ENCODE measurements at regions not wholly inside any gene's neighbourhood (a gene's known extent, or its start where the extent isn't known, plus 50 kb on each side); places are given as distances from the start of the nearest gene placed in this dataset.
"Not testable (repeated sequence)": the region's sequence is repeated elsewhere in the genome, so short reads cannot be mapped to it uniquely, and the experiment has no call there.

- intact Hi-C loops (cut with DNase I) = no loop called here
- no peak for ATAC-seq
- DNase-seq = no peak
Observed at GRCh38 chr9:90070931-90071660, 466.3 kb downstream of the GADD45G start.

- ATAC-seq (no peak), DNase-seq (no peak)
- intact Hi-C loops (cut with DNase I) = no loop called here
Observed at GRCh38 chr9:90073186-90073945, 468.6 kb downstream of the GADD45G start.

- ATAC-seq (no peak), DNase-seq (no peak)
- intact Hi-C loops (cut with DNase I) = no loop called here
Observed at GRCh38 chr9:90074316-90074962, 469.6 kb downstream of the GADD45G start.

- ATAC-seq; DNase-seq; intact Hi-C loops (cut with DNase I): not testable (repeated sequence)
Observed at GRCh38 chr9:90077598-90077997, 472.8 kb downstream of the GADD45G start.

- intact Hi-C loops (cut with DNase I) = no loop called here
- ATAC-seq = no peak
Observed at GRCh38 chr9:90078988-90079421, 474.2 kb downstream of the GADD45G start.

GRCh38 chr9:90085633-90086032, 480.8 kb downstream of the GADD45G start:
- no peak for ATAC-seq
- intact Hi-C loops (cut with DNase I) = no loop called here
- no peak for DNase-seq

More at GRCh38 chr9:90078988-90079421, 474.2 kb downstream of the GADD45G start:
- no peak for DNase-seq

GRCh38 chr9:90086101-90086511, 481.3 kb downstream of the GADD45G start:
- DNase-seq = peak; percentile 32
- intact Hi-C loops (cut with DNase I) = no loop called here
- ATAC-seq = peak in 1 of 2 donors; percentile 64

- intact Hi-C loops (cut with DNase I) = no loop called here
- DNase-seq = no peak
- no peak for ATAC-seq
Observed at GRCh38 chr9:90088434-90088833, 483.6 kb downstream of the GADD45G start.

GRCh38 chr9:90088856-90089255, 484.0 kb downstream of the GADD45G start:
- ATAC-seq (no peak), DNase-seq (no peak)
- intact Hi-C loops (cut with DNase I) = no loop called here

- DNase-seq (no peak), ATAC-seq (no peak)
- intact Hi-C loops (cut with DNase I) = loop anchor here (10.0 kb wide), 4 partner anchors 86 to 336 kb away; no protein-coding TSS in a partner anchor
Observed at GRCh38 chr9:90090997-90091396, 486.2 kb downstream of the GADD45G start.

GRCh38 chr9:90092508-90092907, 487.7 kb downstream of the GADD45G start:
- intact Hi-C loops (cut with DNase I) = loop anchor here (10.0 kb wide), 4 partner anchors 88 to 338 kb away; no protein-coding TSS in a partner anchor
- DNase-seq (no peak), ATAC-seq (no peak)

- peak in 1 of 2 donors; percentile 19 for ATAC-seq
- intact Hi-C loops (cut with DNase I) = loop anchor here (2.0 to 10.0 kb wide), 6 partner anchors 91 to 363 kb away; no protein-coding TSS in a partner anchor
- DNase-seq = no peak
Observed at GRCh38 chr9:90095682-90096081, 490.9 kb downstream of the GADD45G start.

- peak; percentile 48 for DNase-seq
- ATAC-seq = no peak
- intact Hi-C loops (cut with DNase I) = loop anchor here (2.0 to 10.0 kb wide), 6 partner anchors 92 to 365 kb away; no protein-coding TSS in a partner anchor
Observed at GRCh38 chr9:90097237-90097636, 492.4 kb downstream of the GADD45G start.

- DNase-seq = no peak
- intact Hi-C loops (cut with DNase I) = loop anchor here (5.0 to 10.0 kb wide), 5 partner anchors 94 to 366 kb away; no protein-coding TSS in a partner anchor
- no peak for ATAC-seq
Observed at GRCh38 chr9:90098408-90098807, 493.6 kb downstream of the GADD45G start.

GRCh38 chr9:90099262-90099963, 494.6 kb downstream of the GADD45G start:
- intact Hi-C loops (cut with DNase I) = loop anchor here (5.0 to 10.0 kb wide), 5 partner anchors 95 to 367 kb away; no protein-coding TSS in a partner anchor

GRCh38 chr9:90100014-90100413, 495.2 kb downstream of the GADD45G start:
- ATAC-seq = no peak
- intact Hi-C loops (cut with DNase I) = loop anchor here (1.0 to 5.0 kb wide), 2 partner anchors 497 to 498 kb away; no protein-coding TSS in a partner anchor
- DNase-seq = no peak

More at GRCh38 chr9:90099262-90099963, 494.6 kb downstream of the GADD45G start:
- peak; percentile 56 to 60 for ATAC-seq
- no peak for DNase-seq

GRCh38 chr9:90102292-90102901, 497.6 kb downstream of the GADD45G start:
- DNase-seq (peak; percentile 85), ATAC-seq (peak; percentile 93)
- intact Hi-C loops (cut with DNase I) = loop anchor here in 1 of 2 donors (5.0 kb wide), 1 partner anchor 500 kb away; no protein-coding TSS in a partner anchor

GRCh38 chr9:90103771-90104170, 499.0 kb downstream of the GADD45G start:
- intact Hi-C loops (cut with DNase I) = loop anchor here (1.0 to 5.0 kb wide), 2 partner anchors 501 to 503 kb away; no protein-coding TSS in a partner anchor

More at GRCh38 chr9:90103771-90104170, 499.0 kb downstream of the GADD45G start:
- DNase-seq (no peak), ATAC-seq (no peak)
